ENCODE measurements at regions not wholly inside any gene's neighbourhood (a gene's known extent, or its start where the extent isn't known, plus 50 kb on each side); places are given as distances from the start of the nearest gene placed in this dataset.
A peak's percentile ranks its signal among the peaks of the same experiment; 100 is the strongest.

- Histone ChIP-seq H3K4me3 (no peak overlapping the region), H3K36me3 (no peaks in the 10 kb centered on the region), H3K27ac (no peak overlapping the region), H3K27me3 (no peaks in the 10 kb centered on the region), H3K4me1 (no peaks in the 10 kb centered on the region), H3K9me3 (no peaks in the 10 kb centered on the region)
- intact Hi-C loops (cut with DNase I) = loop anchor here in 2 of 10 donors (10.0 kb wide), 1 partner anchor 760 kb away; no protein-coding TSS in a partner anchor
- TF ChIP-seq, protein P1, sequence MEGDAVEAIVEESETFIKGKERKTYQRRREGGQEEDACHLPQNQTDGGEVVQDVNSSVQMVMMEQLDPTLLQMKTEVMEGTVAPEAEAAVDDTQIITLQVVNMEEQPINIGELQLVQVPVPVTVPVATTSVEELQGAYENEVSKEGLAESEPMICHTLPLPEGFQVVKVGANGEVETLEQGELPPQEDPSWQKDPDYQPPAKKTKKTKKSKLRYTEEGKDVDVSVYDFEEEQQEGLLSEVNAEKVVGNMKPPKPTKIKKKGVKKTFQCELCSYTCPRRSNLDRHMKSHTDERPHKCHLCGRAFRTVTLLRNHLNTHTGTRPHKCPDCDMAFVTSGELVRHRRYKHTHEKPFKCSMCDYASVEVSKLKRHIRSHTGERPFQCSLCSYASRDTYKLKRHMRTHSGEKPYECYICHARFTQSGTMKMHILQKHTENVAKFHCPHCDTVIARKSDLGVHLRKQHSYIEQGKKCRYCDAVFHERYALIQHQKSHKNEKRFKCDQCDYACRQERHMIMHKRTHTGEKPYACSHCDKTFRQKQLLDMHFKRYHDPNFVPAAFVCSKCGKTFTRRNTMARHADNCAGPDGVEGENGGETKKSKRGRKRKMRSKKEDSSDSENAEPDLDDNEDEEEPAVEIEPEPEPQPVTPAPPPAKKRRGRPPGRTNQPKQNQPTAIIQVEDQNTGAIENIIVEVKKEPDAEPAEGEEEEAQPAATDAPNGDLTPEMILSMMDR (IDR thresholded peaks at IDR 0.05) = no peak
- DNase-seq (no peak), ATAC-seq (no peak)
- 87 to 89% methylated on average over 6 of the region's 6 CpGs for WGBS, 2 donors
Observed at GRCh38 chr6:148155293-148155692, 187.3 kb upstream of the SASH1 start.

GRCh38 chr6:148157841-148158240, 184.8 kb upstream of the SASH1 start:
- H3K27me3 ChIP-seq = no peaks in the 10 kb centered on the region
- 87 to 93% methylated on average over 4 of the region's 4 CpGs for WGBS, 2 donors
- ATAC-seq (no peak), DNase-seq (no peak)
- TF ChIP-seq, protein P1 (IDR thresholded peaks at IDR 0.05) = no peak
- no peak overlapping the region for H3K27ac ChIP-seq
- no peaks in the 10 kb centered on the region for H3K4me1 ChIP-seq
- intact Hi-C loops (cut with DNase I) = loop anchor here in 2 of 10 donors (10.0 kb wide), 1 partner anchor 763 kb away; no protein-coding TSS in a partner anchor
- H3K9me3 ChIP-seq = no peaks in the 10 kb centered on the region
- H3K36me3 ChIP-seq = no peaks in the 10 kb centered on the region
- H3K4me3 ChIP-seq = no peak overlapping the region

DNA sequence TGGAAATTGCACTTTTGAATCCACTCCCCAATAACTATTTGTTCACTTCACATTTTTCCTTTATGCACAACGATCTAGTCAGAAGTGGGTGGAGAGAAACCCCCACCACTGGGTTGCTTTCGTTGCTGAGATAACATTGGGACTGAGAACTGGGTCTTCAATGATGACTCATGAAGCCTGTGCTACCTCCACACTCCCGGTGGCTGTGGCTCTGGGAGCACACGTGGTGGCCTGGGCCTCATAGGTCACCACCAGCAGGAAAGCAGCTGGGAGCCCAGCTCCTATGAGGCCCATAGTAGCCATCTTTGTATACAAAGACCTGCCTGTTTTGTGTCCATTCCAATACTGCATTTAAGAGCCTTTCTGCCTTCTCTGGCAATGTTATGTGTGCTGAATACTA, 178.0 kb upstream of the SASH1 start:
- Histone ChIP-seq H3K4me1 (no peaks in the 10 kb centered on the region), H3K4me3 (no peak overlapping the region), H3K27me3 (no peaks in the 10 kb centered on the region), H3K9me3 (no peaks in the 10 kb centered on the region), H3K36me3 (no peaks in the 10 kb centered on the region), H3K27ac (no peak overlapping the region)
- DNase-seq (no peak), ATAC-seq (no peak)
- intact Hi-C loops (cut with DNase I) = loop anchor here in 8 of 10 donors (5.0 to 10.0 kb wide), 5 partner anchors 510 to 772 kb away; partner anchors contain the start of gene SAMD5 (in 3 of the 8)
- WGBS, 2 donors = 55 to 75% methylated on average over 4 of the region's 4 CpGs
- TF ChIP-seq, protein P1 (IDR thresholded peaks at IDR 0.05) = no peak

DNA sequence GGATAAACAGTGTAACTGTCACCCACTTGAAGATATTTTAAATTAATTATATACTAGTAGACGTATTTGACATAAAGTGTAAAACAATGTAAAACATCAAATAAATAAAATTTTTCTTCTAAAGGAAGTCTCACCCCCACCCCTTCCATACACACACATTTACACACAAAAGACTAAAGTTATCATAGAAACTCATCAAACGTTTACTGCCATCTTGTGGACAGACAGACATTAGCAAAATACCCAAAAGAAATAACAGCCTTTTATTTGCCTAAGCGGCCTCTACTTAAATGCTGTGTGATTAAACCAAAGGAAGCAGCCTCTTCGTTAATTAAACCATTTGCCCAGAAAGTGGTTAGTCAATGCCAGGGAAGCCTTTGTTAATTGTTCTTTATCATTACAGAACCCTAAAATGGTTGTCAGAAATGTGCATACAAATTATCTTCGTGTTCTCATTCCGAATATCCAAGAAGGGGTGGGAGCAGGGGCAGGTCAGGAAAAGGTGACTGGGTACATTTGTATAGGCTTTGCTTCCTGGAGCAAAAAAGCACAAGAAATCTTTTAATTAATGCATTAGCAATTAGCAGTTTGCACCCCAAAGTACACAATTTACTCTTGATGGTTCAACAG, 176.2 kb upstream of the SASH1 start:
- Histone ChIP-seq H3K9me3 (no peaks in the 10 kb centered on the region), H3K36me3 (no peaks in the 10 kb centered on the region), H3K4me1 (no peaks in the 10 kb centered on the region), H3K27ac (no peak overlapping the region), H3K4me3 (no peak overlapping the region), H3K27me3 (no peaks in the 10 kb centered on the region)
- intact Hi-C loops (cut with DNase I) = loop anchor here (2.0 to 10.0 kb wide), 6 partner anchors 512 to 774 kb away; partner anchors contain the start of gene SAMD5 (in 3 of the 10)
- WGBS, 2 donors = 40 to 49% methylated on average over 6 of the region's 6 CpGs
- DNase-seq (peak in 1 of 2 donors; percentile 23), ATAC-seq (no peak)
- TF ChIP-seq, protein P1 (IDR thresholded peaks at IDR 0.05) = peak; percentile 10 to 79 (median 72)

Measured in heart right ventricle (tissue), 16 donors.